A549 (cell line): ENCODE measurements at regions not wholly inside any gene's neighbourhood (a gene's known extent, or its start where the extent isn't known, plus 50 kb on each side); places are given as distances from the start of the nearest gene placed in this dataset.

Source experiments
- ATAC-seq, 2 experiments: fragments of 200-7000 bp in 1 of 2; fragments of >200 bp in 1 of 2; cut with Nextera tagmentation in 1 of 2; cut with Tn5 transposase in 1 of 2; 3 replicates each; pipeline versions ENCODE4 v1.8.0 to v1.9.1; 2018 to 2020; ENCODE audit warnings: mild to moderate bottlenecking in 1 of 2, moderate library complexity in 1 of 2
- CTCF ChIA-PET: fragments of 300-600 bp; sonication (Branson Sonifier 250); formaldehyde crosslinking; extraction: SDS; loops from one replicate; lab custom pipeline; 2021; ENCODE audit warnings: antibody characterized with exemption, inconsistent platforms; lab: Yijun Ruan, JAX
- POLR2A ChIA-PET: fragments of 350-600 bp; formaldehyde crosslinking; extraction: SDS; loops from one replicate; lab custom pipeline; 2021; ENCODE audit warnings: antibody characterized with exemption, inconsistent platforms; lab: Yijun Ruan, JAX
- DNase-seq, 2 experiments: peaks; one replicate each; pipeline versions ENCODE4 v3.0.0 to v3.0.0-alpha.2; 2011 to 2016; ENCODE audit warnings: low read depth in 1 of 2, low spot score in 1 of 2
- FAIRE-seq: peaks from 2 replicates; lab custom pipeline; 2011; peaks lifted over from hg19 to GRCh38; lab: Jason Lieb, UNC
- H3K27ac ChIP-seq, 2 experiments: fragments of >200 bp; sonication (Bioruptor Twin); formaldehyde crosslinking; 3 replicates each; pipeline ENCODE4 v1.5.1; 2016 to 2017
- H3K4me1 ChIP-seq: fragments of >200 bp; sonication (Bioruptor Twin); formaldehyde crosslinking; 3 replicates; pipeline ENCODE4 v1.6.1; 2016
- H3K4me2 ChIP-seq: fragments of >200 bp; sonication (Bioruptor Twin); formaldehyde crosslinking; 3 replicates; pipeline ENCODE4 v1.6.1; 2016
- H3K4me3 ChIP-seq: fragments of >200 bp; sonication (Bioruptor Twin); formaldehyde crosslinking; 3 replicates; pipeline ENCODE4 v1.5.1; 2016
- H3K9me3 ChIP-seq: fragments of >200 bp; sonication (Bioruptor Twin); formaldehyde crosslinking; 3 replicates; pipeline ENCODE4 v1.6.1; 2016
- ATOH8 ChIP-seq: fragments of 250-450 bp; sonication (Bioruptor Pico); IDR thresholded peaks from 2 replicates; pipeline ENCODE4 v1.5.0; 2020; ENCODE audit warnings: low read depth, mild to moderate bottlenecking, moderate library complexity
- BCL3 ChIP-seq: fragments of >200 bp; sonication (Bioruptor Twin); formaldehyde crosslinking; IDR thresholded peaks from 3 replicates; pipeline ENCODE4 v1.6.1; 2016
- BHLHE40 ChIP-seq: IDR thresholded peaks from 2 replicates; pipeline ENCODE4 v1.6.1; 2012; ENCODE audit warnings: low read depth, low read length, inconsistent platforms
- CBX8 ChIP-seq: fragments of 200-600 bp; sonication (generic); IDR thresholded peaks from 2 replicates; pipeline ENCODE4 v1.6.1; 2016
- CEBPB ChIP-seq, 2 experiments: fragments of >200 bp in 1 of 2; sonication (Bioruptor Twin) in 1 of 2; formaldehyde crosslinking in 1 of 2; IDR thresholded peaks; 2 replicates each; pipeline ENCODE4 v1.6.1; 2012 to 2016
- EHF ChIP-seq: fragments of 250-450 bp; sonication (Bioruptor Pico); IDR thresholded peaks from 2 replicates; pipeline ENCODE4 v1.5.0; 2020; ENCODE audit warnings: mild to moderate bottlenecking
- EHMT2 ChIP-seq: fragments of 200-600 bp; sonication (generic); IDR thresholded peaks from 2 replicates; pipeline ENCODE4 v1.6.1; 2016; ENCODE audit warnings: antibody characterized with exemption, low read depth, mild to moderate bottlenecking, moderate library complexity
- ELK1 ChIP-seq: fragments of 150-350 bp; IDR thresholded peaks from 2 replicates; pipeline ENCODE4 v1.6.1; 2014; ENCODE audit warnings: low read depth, mild to moderate bottlenecking, low read length
- FOXS1 ChIP-seq: fragments of 250-450 bp; sonication (Bioruptor Pico); IDR thresholded peaks from 2 replicates; pipeline ENCODE4 v1.5.0; 2020; ENCODE audit warnings: mild to moderate bottlenecking, moderate library complexity
- HES2 ChIP-seq: fragments of >200 bp; sonication (Bioruptor Twin); formaldehyde crosslinking; IDR thresholded peaks from 2 replicates; pipeline ENCODE4 v1.6.1; 2016
- HEYL ChIP-seq: fragments of 250-450 bp; sonication (Bioruptor Pico); IDR thresholded peaks from 2 replicates; pipeline ENCODE4 v1.8.0; 2021; ENCODE audit warnings: mild to moderate bottlenecking, moderate library complexity
- HOXB13 ChIP-seq: fragments of 250-450 bp; sonication (Bioruptor Pico); IDR thresholded peaks from 2 replicates; pipeline ENCODE4 v1.5.0; 2020; ENCODE audit warnings: low read depth, mild to moderate bottlenecking, moderate library complexity
- HOXB5 ChIP-seq: fragments of 250-450 bp; sonication (Bioruptor Pico); IDR thresholded peaks from 2 replicates; pipeline ENCODE4 v1.5.0; 2020; ENCODE audit warnings: mild to moderate bottlenecking, moderate library complexity
- JUNB ChIP-seq: fragments of >200 bp; sonication (Bioruptor Twin); formaldehyde crosslinking; IDR thresholded peaks from 2 replicates; pipeline ENCODE4 v1.6.1; 2016
- MAZ ChIP-seq: fragments of 150-350 bp; IDR thresholded peaks from 2 replicates; pipeline ENCODE4 v1.6.1; 2014; ENCODE audit warnings: antibody characterized with exemption, low read depth, low read length, borderline replicate concordance
- MYC ChIP-seq: IDR thresholded peaks from 2 replicates; pipeline ENCODE4 v1.6.1; 2012; ENCODE audit warnings: mild to moderate bottlenecking, inconsistent platforms, low read length, improper control_type of control experiment, borderline replicate concordance
- NPAS2 ChIP-seq: fragments of 250-450 bp; sonication (Bioruptor Pico); IDR thresholded peaks from 2 replicates; pipeline ENCODE4 v1.8.0; 2022; ENCODE audit warnings: mild to moderate bottlenecking, moderate library complexity, borderline replicate concordance
- NR3C1 ChIP-seq: fragments of >200 bp; sonication (Bioruptor Twin); formaldehyde crosslinking; IDR thresholded peaks from 3 replicates; pipeline ENCODE4 v1.6.1; 2017
- PHF8 ChIP-seq: fragments of 200-600 bp; sonication (generic); IDR thresholded peaks from 2 replicates; pipeline ENCODE4 v1.6.1; 2016; ENCODE audit warnings: low read depth, mild to moderate bottlenecking, antibody characterized with exemption, moderate library complexity, borderline replicate concordance
- POLR2A ChIP-seq: IDR thresholded peaks from 2 replicates; pipeline ENCODE4 v1.6.1; 2012; ENCODE audit warnings: mild to moderate bottlenecking, low read length
- POLR2AphosphoS2 ChIP-seq: conservative IDR thresholded peaks from 2 replicates; pipeline ENCODE4 v1.6.1; 2012; ENCODE audit warnings: low read length, improper control_type of control experiment, inconsistent platforms
- RNF2 ChIP-seq: fragments of 200-600 bp; sonication (generic); IDR thresholded peaks from 2 replicates; pipeline ENCODE4 v1.6.1; 2016; ENCODE audit warnings: low read depth, mild to moderate bottlenecking, antibody characterized with exemption, moderate library complexity, borderline replicate concordance
- SMC3 ChIP-seq: fragments of >200 bp; sonication (Bioruptor Twin); formaldehyde crosslinking; IDR thresholded peaks from 3 replicates; pipeline ENCODE4 v1.6.1; 2018; ENCODE audit warnings: inconsistent platforms
- TFCP2L1 ChIP-seq: fragments of 250-450 bp; sonication (Bioruptor Pico); IDR thresholded peaks from 2 replicates; pipeline ENCODE4 v1.5.0; 2021; ENCODE audit warnings: mild to moderate bottlenecking
- ZC3H11A ChIP-seq: fragments of 450-650 bp; IDR thresholded peaks from 2 replicates; pipeline ENCODE4 v1.6.1; 2014; ENCODE audit warnings: antibody characterized with exemption, mild to moderate bottlenecking
- ZFP36 ChIP-seq: fragments of 450-650 bp; IDR thresholded peaks from 2 replicates; pipeline ENCODE4 v1.6.1; 2014; ENCODE audit warnings: borderline replicate concordance; ENCODE audit not compliant: partially characterized antibody
- WGBS: methylation state at CpG from one replicate; pipeline ENCODE4 v1.1.6; 2017; ENCODE audit errors: missing lambda C conversion rate; 5-methylcytosine and 5-hydroxymethylcytosine counted together

- Histone ChIP-seq H3K4me1 (no peaks in the 10 kb centered on the region), H3K4me2 (no peak overlapping the region), H3K4me3 (no peak overlapping the region)
- FAIRE-seq: no peak
- DNase-seq: no peak
- ATAC-seq: no peak
- WGBS: 0% methylated on average over 2 of the region's 2 CpGs
- ChIA-PET CTCF (no interaction called here), POLR2A (no interaction called here)
- TF ChIP-seq ZFP36: no peak
- no peak for TF ChIP-seq CBX8
- TF ChIP-seq MAZ: no peak
- TF ChIP-seq POLR2AphosphoS2: no peak
- no peak for TF ChIP-seq SMC3
- no peak for TF ChIP-seq FOXS1
- TF ChIP-seq POLR2A: no peak
- TF ChIP-seq PHF8: no peak
- TF ChIP-seq BCL3: no peak
- no peak for TF ChIP-seq ATOH8 (CRISPR knock-in tag)
- no peak for TF ChIP-seq EHMT2
- TF ChIP-seq EHF: no peak
- no peak for TF ChIP-seq HEYL (CRISPR knock-in tag)
- TF ChIP-seq HOXB5 (CRISPR knock-in tag): no peak
- TF ChIP-seq RNF2: no peak
- no peak for TF ChIP-seq TFCP2L1 (CRISPR knock-in tag)
- TF ChIP-seq NR3C1: no peak
- no peak for TF ChIP-seq CEBPB (IDR thresholded peaks at IDR 0.05)
- no peak for TF ChIP-seq HOXB13 (CRISPR knock-in tag)
- TF ChIP-seq, all 56 proteins: peak for 0
- Histone ChIP-seq H3K9me3 (no peaks in the 10 kb centered on the region), H3K27ac (no peak overlapping the region)
Measured at GRCh38 chr4:180565856-180566431, 1677.3 kb upstream of the TENM3 start.

GRCh38 chr4:180566492-180566891 is 1676.7 kb upstream of the TENM3 start:
- CTCF ChIA-PET: no interaction called here
- no peaks in the 10 kb centered on the region for H3K9me3 ChIP-seq
- DNase-seq (no peak), FAIRE-seq (no peak), ATAC-seq (no peak)
- 33% methylated on average over 2 of the region's 2 CpGs for WGBS
- H3K27ac ChIP-seq: no peak overlapping the region
- no peak overlapping the region for H3K4me3 ChIP-seq
- POLR2A ChIA-PET: no interaction called here
- no peak overlapping the region for H3K4me2 ChIP-seq
- TF ChIP-seq HES2: no peak
- TF ChIP-seq BHLHE40: no peak
- no peak for TF ChIP-seq POLR2A
- no peak for TF ChIP-seq NPAS2 (CRISPR knock-in tag)
- TF ChIP-seq EHMT2: no peak
- TF ChIP-seq RNF2: no peak
- no peak for TF ChIP-seq HOXB13 (CRISPR knock-in tag)
- no peak for TF ChIP-seq ATOH8 (CRISPR knock-in tag)
- no peak for TF ChIP-seq ELK1
- TF ChIP-seq TFCP2L1 (CRISPR knock-in tag): no peak
- TF ChIP-seq HOXB5 (CRISPR knock-in tag): no peak
- no peak for TF ChIP-seq JUNB
- no peak for TF ChIP-seq ZC3H11A
- TF ChIP-seq MYC: no peak
- TF ChIP-seq, all 56 proteins: peak for 0
- H3K4me1 ChIP-seq: no peaks in the 10 kb centered on the region
